GM04503 (cell line): ENCODE measurements at regions not wholly inside any gene's neighbourhood (a gene's known extent, or its start where the extent isn't known, plus 50 kb on each side); places are given as distances from the start of the nearest gene placed in this dataset.
"Not testable (repeated sequence)": the region's sequence is repeated elsewhere in the genome, so short reads cannot be mapped to it uniquely, and the experiment has no call there.

Experiments used
- DNase-seq: peaks from one replicate; pipeline ENCODE4 v3.0.0-alpha.2; 2012; ENCODE audit warnings: low read depth

GRCh38 chr2:12543978-12544558 is 172.7 kb upstream of the TRIB2 start:
- DNase-seq = peak; percentile 54

- no peak for DNase-seq
Observed at GRCh38 chr2:12547566-12548170, 169.1 kb upstream of the TRIB2 start.

DNA sequence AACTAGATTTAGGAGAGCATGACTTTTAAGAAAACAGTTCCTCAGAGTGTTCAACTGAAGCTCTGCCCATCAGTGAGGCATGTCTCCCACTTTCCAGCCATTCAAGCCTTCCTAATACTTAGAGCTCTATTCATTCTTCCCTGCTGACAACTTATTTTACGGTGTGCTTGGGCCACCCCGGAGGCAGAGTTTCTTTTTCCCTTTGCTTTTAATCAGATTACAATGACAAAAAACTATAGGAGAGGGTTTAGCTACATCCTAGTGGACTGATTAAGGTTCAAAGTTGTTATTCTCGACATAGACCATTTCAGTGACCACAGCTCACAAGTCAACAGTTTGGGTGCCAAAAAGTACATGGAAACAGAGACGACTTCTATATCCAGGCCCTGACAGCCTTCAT is 167.8 kb upstream of the TRIB2 start:
- no peak for DNase-seq

GRCh38 chr2:12549641-12550040 is 167.1 kb upstream of the TRIB2 start:
- DNase-seq = peak; percentile 30

DNA sequence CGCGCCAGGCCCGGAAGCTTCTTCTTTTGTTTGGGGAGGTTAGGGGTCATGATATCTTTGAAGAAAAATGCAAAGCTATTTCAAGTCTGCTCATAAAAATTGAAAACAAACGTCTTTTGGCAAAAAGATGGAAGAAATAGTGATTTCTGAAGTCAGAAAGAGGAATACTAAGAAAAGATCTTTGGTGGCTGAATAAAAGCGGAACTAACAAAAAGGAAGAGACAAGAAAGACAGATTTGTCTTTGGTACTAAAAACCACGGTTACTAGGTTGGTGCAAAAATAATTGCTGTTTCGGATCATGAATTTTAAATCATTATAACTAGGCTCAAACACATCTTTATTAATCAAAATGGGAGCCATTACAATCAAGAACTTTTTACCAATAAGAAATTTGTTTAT is 164.6 kb upstream of the TRIB2 start:
- no peak for DNase-seq

- DNase-seq = no peak
Observed at GRCh38 chr2:12554224-12555011, 162.3 kb upstream of the TRIB2 start.

- no peak for DNase-seq
Observed at GRCh38 chr2:12555012-12555645, 161.6 kb upstream of the TRIB2 start.

GRCh38 chr2:12556762-12557161 is 160.0 kb upstream of the TRIB2 start:
- DNase-seq = no peak

DNA sequence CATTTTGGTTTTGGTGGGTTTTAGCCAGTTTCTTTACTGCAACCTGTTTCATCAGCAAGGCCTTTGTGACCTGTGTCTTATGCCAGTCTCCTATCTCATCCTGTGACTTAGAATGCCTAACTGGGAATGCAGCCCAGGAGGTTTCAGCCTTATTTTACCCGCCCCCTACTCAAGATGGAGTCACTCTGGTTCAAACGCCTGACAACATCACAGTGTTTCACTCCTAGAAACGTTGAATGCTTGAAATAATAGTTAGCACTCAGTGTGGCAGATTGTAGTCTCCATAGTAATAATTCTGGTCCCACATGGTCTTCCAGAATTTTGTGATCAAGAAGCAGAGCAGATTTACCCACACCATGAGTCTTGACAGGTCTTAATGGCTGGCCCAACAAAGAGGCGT is 159.0 kb upstream of the TRIB2 start:
- DNase-seq = no peak

GRCh38 chr2:12558519-12558918 is 158.2 kb upstream of the TRIB2 start:
- DNase-seq = no peak

GRCh38 chr2:12560618-12561017 is 156.1 kb upstream of the TRIB2 start:
- no peak for DNase-seq

GRCh38 chr2:12567411-12567810 is 149.3 kb upstream of the TRIB2 start:
- DNase-seq = no peak

- DNase-seq = not testable (repeated sequence)
Observed at GRCh38 chr2:12569510-12569909, 147.2 kb upstream of the TRIB2 start.

DNA sequence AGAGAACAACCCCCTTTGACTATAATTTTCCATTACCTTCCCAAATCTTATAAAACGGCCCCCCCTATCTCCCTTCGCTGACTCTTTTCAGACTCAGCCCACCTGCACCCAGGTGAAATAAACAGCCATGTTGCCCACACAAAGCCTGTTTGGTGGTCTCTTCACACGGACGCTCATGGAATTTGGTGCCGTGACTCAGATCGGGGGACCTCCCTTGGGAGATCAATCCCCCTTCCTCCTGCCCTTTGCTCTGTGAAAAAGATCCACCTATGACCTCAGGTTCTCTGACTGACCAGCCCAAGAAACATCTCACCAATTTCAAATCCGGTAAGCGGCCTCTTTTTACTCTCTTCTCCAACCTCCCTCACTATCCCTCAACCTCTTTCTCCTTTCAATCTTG is 146.8 kb upstream of the TRIB2 start:
- not testable (repeated sequence) for DNase-seq

DNA sequence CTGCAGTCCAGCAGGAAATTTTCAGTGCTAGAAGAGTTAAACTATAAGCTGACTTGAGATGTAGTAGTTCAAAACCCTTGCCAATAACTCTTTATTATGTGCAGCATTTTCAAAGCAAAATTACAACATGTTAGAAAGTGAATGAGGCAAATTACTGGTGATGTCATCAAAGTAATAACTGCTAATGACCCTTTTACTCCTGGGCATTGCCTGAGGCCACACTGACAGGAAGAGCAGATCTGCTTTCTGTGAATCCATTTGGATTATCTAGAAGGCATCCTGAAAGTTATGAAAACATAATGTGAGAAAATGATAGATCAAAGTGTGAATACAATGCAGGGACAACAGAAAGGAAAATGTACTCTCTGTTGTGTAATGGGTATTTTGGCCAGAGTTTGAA is 139.6 kb upstream of the TRIB2 start:
- no peak for DNase-seq

- DNase-seq = no peak
Observed at GRCh38 chr2:12577567-12578253, 139.0 kb upstream of the TRIB2 start.

- no peak for DNase-seq
Observed at GRCh38 chr2:12579018-12579417, 137.7 kb upstream of the TRIB2 start.

DNA sequence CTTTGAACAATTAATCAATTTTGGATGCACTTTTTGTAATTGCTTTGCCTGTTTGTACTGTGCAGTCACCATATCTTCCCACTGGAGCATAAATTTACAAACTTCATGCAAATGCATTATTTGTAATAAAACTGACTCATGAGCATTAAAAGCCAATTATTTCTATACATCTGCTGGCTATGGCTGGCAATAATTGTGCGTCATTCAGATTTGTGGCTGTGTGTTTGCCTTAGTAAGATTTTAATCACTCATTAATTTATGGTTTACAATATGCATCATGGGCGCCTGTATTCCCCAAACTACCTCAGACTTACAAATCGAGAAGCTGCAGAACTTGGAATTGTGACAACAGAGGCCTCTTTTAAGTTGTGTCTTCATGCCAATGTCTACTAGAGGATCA is 132.4 kb upstream of the TRIB2 start:
- no peak for DNase-seq

- no peak for DNase-seq
Observed at GRCh38 chr2:12585784-12586183, 131.0 kb upstream of the TRIB2 start.

GRCh38 chr2:12587228-12587627 is 129.5 kb upstream of the TRIB2 start:
- no peak for DNase-seq

DNA sequence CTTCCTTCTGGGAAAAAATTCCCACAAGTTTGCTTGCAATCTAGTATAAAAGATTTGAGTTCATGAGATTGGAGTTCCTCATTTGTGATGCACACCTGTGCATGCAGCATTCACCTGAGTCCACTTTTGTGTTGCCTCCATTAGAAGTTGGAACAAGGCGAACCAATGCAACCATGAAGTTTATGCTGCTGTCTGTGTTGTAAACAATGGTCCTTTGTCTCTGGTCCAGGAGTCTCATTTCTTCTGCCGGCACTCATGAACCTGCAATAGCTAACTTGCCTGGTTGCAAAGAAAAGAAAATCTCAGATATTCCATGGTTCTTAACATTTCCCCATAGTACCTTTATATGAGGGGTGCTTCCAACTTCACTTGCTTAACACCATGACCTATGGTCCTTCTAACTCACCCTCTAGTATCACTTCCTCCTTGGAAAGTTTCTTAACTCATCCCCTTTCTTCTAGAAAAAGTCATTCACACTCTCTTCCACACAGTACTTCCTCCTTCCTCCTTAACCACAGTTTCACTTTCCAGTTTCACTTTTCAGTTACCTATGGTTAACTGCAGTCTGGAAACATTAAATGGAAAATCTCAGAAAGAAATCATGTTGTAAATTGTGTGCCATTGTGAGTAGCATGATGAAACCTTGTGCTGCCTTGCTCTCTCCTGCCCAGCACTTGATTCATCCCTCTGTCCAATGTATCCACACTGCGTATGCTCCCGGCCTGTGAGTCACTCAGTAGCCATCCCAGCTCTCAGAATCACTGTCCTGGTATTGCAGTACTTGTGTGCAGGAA is 128.8 kb upstream of the TRIB2 start:
- peak; percentile 84 for DNase-seq

- DNase-seq = no peak
Observed at GRCh38 chr2:12588986-12589385, 127.8 kb upstream of the TRIB2 start.
